GM19463 (cell line): ENCODE measurements at regions not wholly inside any gene's neighbourhood (a gene's known extent, or its start where the extent isn't known, plus 50 kb on each side); places are given as distances from the start of the nearest gene placed in this dataset.
"Not testable (repeated sequence)": the region's sequence is repeated elsewhere in the genome, so short reads cannot be mapped to it uniquely, and the experiment has no call there.

Experiments
- ATAC-seq: cut with Tn5 transposase; IDR thresholded peaks from one replicate; pipeline ENCODE4 v1.9.1; 2021; ENCODE audit warnings: mild to moderate bottlenecking, moderate library complexity; ENCODE audit not compliant: unreplicated experiment

DNA sequence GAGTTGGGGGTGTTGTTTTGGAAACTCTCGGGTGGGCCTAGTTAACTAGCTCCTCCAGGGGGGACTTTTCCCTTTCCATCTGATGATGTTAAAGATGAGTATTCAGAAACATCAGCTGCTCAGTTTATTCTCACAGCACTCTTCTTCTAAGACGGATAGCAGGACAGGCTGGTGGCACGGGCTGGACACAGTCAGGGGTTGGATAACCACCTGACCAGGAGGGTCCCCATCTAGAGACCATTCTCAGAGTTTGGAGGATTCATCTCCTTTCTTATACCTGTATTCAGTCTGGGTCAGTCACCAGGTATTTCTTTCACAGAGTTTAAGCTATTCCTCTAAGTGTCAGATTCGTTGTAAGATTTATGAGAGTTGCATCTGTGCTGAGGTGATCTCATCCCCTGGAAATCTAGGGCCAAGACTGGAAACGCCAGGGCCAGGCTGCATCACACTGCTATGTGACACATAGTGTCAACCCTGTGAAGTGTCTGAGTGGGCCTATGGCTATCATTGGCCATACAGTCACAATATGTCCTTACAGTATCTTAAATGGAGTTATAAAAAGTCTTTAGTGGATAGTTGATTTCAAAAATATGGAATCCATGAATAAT lies 111.7 kb downstream of the FAM50B start:
- ATAC-seq, result no peak

DNA sequence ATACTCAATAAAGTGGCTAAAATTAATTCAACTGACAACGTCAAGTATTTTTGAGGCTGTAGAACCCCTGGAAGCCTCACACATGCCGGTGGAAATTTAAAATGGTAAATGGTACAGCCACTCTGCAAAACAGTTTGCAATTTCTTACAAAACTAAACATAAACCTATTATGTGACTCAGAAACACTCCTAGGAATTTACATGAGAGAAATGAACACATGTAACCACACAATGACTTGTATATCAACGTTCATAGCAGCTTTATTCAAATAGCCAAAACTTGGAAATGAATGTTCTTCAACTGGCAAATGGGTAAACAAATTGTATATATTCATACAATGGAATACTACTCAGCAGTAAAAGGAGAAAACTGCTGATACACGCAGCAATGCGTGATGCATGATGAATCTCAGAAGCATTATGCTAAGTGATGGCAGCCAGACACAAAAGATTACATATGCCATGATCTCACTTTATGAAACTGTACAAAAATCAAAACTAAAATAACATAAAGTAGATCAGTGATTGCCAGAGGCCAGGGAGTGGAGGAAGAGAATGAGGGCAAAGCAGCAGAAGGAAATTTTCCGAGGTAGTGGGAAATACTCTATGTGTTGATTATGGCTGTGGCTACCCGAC lies 112.5 kb downstream of the FAM50B start:
- no peak for ATAC-seq

DNA sequence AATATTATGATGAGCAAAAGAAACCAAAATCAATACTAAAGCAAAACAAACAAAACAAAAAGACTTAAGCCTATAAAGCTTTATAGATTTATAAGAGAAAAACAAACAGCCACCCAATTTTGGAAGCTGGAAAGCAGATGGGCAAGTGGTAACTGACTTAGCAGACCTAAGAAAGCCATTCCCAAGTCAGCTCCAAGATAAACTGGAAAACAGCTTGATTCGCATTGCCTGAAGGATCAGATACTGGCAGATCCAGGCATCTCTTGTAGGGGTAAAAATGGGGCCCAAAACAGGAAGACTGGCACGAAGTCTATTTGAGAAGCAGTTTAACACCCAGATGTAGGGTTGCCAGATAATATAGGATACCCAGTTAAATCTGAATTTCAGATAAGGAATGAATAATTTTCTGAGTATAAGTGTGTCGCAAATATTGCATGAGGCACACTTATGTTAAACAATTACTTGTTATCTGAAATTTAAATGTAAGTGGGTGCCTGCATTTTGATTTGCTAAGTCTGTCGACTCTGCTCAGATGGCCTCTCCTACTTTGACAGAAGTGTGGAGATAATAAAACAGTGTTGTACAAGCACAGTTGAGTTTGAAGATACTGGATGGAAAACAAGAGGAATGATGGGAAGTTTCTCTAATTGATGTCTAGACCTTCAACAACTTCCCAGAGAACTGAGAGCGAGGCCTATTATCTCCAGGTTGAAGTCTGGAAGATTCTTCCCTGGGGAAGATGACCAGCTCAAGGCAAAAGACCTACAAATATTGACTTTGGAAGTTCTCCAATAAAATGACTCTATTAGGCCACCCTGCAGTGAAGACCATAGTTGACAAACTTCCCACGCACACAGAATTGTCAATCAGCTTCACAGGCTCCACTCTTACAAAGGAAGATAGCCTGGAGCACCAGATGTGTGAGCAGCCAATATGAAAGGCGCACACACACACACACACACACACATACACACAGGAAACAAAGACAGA lies 113.4 kb downstream of the FAM50B start:
- no peak for ATAC-seq

DNA sequence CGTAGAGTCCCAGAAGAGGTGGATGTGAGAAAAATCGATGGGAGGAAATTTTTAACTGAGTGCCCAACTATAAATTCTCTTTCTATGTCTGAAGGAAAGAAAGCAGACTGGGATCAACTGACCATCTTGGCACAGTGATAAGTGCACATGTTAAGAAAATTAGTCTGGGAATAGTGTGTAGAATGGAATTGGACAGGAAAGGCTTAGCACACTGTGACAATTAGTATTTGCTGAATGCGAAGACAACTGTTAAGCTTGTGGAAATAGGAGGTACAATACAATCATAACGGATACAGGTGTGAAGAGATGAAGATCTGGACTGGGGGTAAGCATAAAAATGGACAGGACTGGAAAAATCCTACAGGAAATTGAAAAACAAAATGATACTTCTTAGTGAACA lies 114.3 kb downstream of the FAM50B start:
- ATAC-seq, result no peak

DNA sequence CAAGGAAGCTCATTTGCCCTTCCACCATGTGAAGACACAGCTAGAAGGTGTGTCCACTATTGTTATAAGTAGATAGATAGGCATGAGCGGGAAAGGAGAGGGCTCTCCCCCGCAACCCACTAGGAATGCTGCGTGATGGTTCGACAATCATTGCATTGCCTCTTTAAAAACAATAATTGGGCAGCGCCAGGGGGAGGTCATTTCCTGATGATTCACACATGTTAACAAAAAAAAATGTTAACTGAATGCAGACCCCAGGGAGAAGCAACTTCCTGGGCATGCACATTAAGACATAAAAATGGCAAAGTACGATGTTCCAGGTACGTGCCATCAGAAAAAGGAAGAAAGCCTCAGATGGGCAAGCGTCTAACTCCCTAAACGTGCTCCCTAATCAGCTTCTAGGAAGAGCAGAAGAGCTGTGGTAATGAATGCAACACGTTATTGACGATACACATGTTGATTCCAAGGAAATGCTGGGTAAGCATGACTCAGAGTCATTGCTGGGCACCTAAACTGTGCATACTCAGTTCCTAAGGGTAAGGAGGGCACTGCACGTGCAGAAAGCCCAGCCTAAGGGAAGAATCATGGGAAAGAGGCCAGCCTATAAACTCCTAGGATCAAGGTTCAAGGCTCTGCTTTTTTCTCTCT lies 113.7 kb downstream of the FAM217A start:
- ATAC-seq, result no peak

DNA sequence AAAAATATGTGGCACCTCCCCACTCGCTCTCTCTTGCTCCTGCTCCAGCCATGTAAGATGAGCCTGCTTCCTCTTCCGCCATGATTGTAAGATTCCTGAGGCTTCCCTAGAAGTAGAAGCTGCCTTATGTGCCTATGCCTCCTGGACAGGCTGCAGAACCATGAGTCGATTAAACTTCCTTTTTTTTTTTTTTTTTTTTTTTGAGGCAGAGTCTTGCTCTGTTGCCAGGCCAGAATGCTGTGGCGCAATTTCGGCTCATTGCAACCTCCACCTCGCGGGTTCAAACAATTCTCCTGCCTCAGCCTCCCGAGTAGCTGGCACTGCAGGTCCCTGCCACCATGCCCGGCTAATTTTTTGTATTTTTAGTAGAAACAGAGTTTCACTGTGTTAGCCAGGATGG lies 112.5 kb downstream of the FAM217A start:
- ATAC-seq, result no peak

DNA sequence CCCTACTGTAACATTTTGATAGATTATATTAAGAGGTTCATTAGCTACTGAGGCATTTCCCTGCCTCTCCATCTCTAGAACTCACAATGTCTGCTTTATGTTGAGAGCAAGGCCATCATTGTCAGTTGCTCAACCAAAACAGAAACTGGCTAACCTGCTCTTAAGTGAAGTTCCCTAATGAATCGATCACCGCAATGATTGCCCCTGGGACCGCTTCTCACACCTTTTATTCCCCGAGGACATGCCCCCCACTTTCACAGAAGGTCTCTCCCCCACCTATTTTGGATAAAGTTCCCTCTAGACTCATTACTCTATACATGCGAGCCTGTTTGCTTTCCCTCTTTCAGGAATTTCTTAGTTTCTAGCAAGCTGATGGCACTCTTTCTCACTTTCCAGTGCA lies 108.8 kb downstream of the FAM217A start:
- no peak for ATAC-seq

DNA sequence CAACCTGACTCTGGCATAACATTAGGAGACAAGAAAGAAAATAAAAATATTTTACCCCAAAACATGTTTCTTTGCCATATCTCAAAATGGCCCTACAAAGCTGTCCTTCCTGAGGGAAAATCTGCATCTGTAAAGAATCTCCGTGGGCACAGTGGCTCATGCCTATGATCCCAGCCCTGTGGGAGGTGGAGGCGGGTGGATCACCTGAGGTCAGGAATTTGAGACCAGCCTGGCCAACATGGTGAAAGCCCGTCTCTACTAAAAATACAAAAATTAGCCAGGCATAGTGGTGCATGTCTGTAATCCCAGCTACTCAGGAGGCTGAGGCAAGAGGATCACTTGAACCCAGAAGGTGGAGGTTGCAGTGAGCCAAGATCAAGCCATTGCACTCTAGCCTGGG lies 105.8 kb downstream of the FAM217A start:
- ATAC-seq, result not testable (repeated sequence)

DNA sequence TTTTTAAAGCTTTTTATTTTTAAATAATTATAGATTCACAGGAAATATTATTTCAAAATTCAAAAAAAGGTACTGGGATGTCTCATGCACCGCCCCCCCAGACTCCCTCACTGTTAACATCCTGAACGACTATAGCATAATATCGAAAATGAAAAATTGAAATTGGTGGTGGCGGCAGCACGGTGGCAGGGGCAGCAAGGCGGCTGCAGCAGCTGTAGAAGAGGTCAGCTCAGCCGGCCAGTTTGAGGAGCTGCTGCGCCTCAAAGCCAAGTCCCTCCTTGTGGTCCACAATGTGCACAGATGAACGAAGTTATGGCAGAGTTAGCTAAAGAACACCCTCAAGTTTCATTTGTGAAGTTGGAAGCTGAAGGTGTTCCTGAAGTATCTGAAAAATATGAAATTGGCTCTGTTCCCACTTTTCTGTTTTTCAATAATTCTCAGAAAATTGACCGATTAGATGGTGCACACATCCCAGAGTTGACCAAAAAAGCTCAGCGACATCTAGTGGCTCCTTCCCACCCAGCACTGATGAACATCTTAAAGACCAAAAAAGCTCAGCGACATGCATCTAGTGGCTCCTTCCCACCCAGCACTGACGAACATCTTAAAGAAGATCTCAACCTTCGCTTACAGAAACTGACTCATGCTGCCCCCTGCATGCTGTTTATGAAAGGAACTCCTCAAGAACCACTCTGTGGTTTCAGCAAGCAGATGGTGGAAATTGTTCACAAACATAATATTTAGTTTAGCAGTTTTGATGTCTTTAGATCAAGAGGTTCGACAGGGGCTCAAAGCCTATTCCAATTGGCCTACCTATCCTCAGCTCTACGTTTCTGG lies 100.8 kb downstream of the FAM217A start:
- ATAC-seq, result peak; percentile 76

DNA sequence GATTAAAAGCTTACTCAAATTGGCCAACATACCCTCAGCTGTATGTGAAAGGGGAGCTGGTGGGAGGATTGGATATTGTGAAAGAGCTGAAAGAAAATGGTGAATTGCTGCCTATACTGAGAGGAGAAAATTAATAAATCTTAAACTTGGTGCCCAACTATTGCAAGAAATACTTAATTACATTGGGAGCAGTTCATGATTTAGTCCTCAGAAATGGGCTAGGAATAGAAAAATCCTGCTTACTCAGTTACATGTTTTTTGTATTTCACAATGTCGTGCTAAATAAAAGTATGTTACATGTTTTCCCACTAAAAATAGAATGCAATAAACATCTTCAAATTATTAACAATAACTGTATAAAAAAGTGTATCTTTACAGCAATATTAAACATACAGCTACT lies 100.0 kb downstream of the FAM217A start:
- ATAC-seq, result not testable (repeated sequence)

DNA sequence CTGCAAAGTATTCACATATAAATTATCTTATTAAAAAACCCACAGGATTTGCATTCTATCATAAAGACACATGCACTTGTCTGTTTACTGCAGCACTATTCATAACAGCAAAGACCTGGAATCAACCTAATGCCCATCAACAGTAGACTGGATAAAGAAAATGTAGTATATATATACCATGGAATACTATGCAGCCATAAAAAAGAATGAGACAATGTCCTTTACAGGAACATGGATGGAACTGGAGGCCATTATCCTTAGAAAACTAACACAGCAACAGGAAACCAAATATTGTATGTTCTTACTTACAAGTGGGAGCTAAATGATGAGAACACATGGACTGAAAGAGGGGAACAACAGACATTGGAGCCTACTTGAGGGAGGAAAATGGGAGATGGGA lies 97.0 kb downstream of the FAM217A start:
- no peak for ATAC-seq

DNA sequence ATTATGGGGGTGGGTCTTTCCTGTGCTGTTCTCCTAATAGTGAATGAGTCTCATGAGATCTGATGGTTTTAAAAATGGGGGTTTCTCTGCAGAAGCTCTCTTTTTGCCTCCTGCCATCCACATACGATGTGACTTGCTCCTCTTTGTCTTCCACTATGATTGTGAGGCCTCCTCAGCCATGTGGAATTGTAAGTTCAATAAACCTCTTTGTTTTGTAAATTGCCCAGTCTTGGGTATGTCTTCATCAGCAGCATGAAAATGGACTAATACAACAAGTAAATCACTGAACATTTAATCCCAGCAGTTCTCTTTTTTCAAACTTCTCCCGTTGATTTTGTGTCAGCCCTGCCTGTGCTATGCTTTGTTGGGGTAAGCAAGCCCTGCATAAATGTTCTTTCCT lies 95.2 kb downstream of the FAM217A start:
- no peak for ATAC-seq

DNA sequence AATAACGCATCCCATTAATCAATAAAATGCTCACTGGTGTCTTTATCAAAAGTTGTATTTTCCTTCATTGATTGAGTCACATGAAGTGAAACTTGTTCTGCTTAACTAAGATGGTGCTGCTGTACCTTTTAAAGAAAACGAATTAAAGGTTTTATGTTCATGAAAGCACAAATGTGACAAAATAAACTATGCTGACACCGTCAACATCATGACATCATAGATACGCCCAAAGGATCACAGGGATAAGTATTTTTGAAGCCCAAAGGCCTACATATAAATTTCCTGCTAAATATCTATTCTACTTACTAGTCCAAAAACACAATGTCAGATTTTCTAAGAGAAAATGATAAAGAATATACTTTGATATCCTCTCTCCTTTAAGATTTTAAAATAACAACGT lies 94.4 kb downstream of the FAM217A start:
- ATAC-seq, result no peak

DNA sequence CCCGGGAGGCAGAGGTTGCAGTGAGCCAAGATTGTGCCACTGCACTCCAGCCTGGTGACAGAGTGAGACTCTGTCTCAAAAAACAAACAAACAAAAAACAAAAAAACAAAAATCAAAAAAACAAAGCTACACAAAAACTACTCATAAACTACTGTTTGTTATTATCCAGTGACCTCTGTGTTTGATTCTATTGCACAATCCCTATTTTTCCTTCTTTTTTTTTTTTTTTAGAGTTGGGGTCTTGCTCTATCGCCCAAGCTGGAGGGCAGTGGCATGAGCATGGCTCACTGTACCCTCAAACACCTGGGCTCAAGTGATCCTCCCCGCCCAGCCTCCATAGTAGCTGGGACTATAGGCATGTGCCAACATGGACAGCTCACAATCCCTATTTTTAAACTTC lies 92.7 kb downstream of the FAM217A start:
- ATAC-seq, result no peak

DNA sequence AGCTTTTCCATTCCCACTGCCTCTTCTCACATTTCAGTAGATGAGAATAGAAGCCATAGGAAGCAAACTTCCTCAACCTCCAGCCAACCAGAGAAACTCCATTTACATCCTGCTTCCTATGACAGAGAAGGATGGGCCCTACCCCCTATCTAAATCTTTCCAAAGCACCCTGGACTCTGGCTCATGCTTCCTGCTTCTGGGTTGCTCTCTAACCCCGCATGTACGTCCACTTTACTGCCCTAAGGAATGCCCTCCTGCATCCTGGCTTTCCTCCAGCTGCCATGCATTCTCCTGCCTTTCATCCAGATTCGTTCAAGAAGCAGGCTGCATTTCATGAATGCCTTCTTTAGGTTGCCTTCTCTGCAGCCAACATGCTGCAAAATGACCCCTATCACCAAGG lies 91.9 kb downstream of the FAM217A start:
- no peak for ATAC-seq

DNA sequence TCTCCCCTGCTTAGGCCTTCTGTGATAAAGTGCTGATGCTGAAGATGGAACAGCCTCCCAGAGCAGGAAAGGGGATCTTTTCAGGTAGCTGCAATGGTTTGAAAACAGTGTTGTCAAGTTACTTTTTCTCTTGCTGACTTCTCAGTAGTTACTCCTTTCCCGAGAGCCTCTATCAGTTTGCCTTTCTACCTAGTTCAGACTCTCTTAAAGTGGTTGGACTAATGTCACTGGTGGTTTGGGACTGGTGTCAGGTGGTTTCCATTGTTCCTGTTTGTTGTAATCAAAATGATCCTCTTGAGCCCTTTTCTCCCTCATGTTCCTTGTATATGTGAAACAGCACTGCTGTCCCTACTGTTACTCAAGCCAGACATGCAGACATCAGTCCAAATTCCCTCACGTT lies 91.4 kb downstream of the FAM217A start:
- no peak for ATAC-seq

DNA sequence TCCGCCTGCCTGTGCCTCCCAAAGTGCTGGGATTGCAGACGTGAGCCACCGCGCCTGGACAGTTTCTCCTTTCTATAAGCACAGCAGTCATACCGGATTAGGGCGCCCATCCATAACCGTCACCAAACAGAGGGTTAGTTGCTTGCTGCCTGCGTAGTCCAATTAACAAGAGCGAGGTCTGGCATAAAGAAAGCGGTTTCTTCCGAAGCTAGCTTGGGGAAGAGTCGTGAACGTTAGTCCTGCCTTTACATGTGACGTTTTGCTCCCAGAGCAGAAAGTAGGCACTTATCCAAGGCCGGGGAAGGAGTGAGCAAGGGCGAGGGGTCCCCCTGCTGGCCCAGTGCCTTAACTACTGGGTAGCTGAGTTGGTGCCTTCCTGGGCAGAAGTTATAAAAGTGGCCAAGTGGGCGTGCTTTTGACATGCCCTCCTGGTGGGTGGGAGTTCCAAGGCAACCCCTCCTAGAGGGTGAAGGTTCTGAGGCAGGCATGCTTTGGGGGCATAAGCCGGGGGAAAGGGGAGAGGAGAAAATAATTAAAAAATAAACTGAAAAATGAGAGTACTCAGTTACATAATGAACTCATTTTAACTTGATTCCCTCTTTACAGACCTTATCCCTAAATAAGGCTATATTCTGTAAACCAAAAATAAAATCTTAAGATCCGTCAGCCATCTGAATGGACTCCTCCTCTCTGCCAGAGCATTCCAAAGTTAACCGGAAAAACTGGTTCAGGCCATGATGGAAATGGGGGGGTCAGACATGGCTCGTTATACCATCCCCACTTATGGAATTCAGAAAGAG lies 88.0 kb downstream of the FAM217A start:
- peak; percentile 70 for ATAC-seq

DNA sequence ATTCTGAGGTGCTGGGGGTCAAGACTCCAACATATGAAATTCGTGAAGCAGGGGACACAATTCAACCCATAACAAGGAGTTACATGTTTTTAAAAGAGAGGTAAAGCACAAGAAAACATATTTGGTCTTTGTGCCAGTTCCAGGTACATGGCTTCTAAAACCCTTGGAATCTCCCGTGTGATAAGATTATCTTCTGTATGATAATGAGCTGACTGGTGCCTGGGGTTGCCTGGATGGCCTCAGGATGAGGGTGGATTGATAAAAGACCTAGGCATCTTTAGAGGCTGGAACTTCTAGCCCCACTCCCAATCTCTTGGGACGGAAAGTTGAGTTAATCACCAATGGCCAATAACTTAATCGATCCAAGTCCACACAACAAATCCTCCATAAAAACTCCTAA lies 87.0 kb downstream of the FAM217A start:
- ATAC-seq, result no peak

DNA sequence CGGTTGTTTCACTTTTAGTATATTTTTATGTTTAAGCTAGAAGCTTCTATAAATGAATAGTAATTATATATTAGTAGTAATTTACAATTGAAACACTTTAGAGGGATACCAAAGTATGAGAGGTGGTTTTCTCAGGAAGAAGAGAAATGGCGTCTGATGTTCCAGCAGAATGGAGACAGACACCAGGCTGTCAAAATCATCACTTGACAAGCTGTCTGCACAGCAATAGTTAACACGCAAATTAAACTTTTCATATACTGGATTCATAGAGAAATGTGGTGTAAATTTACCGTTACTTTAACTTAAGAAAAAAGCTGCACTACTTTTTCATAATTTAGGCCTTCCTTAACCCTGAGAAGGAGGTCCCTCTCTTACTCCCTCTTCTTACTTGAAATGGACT lies 82.6 kb downstream of the FAM217A start:
- ATAC-seq, result no peak
